Right cardiac atrium (tissue), 5 donors: ENCODE measurements at regions not wholly inside any gene's neighbourhood (a gene's known extent, or its start where the extent isn't known, plus 50 kb on each side); places are given as distances from the start of the nearest gene placed in this dataset.
"Not testable (repeated sequence)": the region's sequence is repeated elsewhere in the genome, so short reads cannot be mapped to it uniquely, and the experiment has no call there.

Source experiments
- ATAC-seq, 2 donors: fragments of 200-7000 bp; cut with Tn5 transposase; one replicate each; pipeline versions ENCODE4 v1.8.0 to v1.9.1; 2020; ENCODE audit warnings: moderate library complexity in 2 of 2, mild to moderate bottlenecking in 1 of 2
- DNase-seq, 3 donors: peaks; one replicate each; pipeline ENCODE4 v3.0.0-alpha.2; 2020
- H3K27ac ChIP-seq: one replicate; pipeline ENCODE4 v1.5.1; 2013; ENCODE audit warnings: mild to moderate bottlenecking, low read length, control low read depth, moderate library complexity
- H3K27me3 ChIP-seq: one replicate; pipeline ENCODE4 v1.6.1; 2013; ENCODE audit not compliant: control insufficient read depth, insufficient read depth
- H3K4me1 ChIP-seq: one replicate; pipeline ENCODE4 v1.6.1; 2013; ENCODE audit warnings: low read length; ENCODE audit not compliant: control insufficient read depth, insufficient read depth
- H3K4me3 ChIP-seq: one replicate; pipeline ENCODE4 v1.5.1; 2013; ENCODE audit warnings: low read length, control low read depth
- H3K9me3 ChIP-seq: one replicate; pipeline ENCODE4 v1.6.1; 2013; ENCODE audit warnings: low read length; ENCODE audit not compliant: control insufficient read depth
- WGBS: extraction: QIAGEN DNeasy Blood & Tissue Kit; methylation state at CpG from one replicate; pipeline ENCODE4 v1.1.7; 2013; 5-methylcytosine and 5-hydroxymethylcytosine counted together
- intact Hi-C, 4 donors: fragments of 100-400 bp; cut with DNase I; formaldehyde crosslinking; loops; one replicate each; pipeline versions ENCODE4 v1.11.0 to v1.14.0; 2022 to 2023
- donor health status: healthy with polysubstance abuse.
- donor health status: DM: no; HTN: yes; CAD: no.
- donor health status: DM: no; HTN: no; CAD: no.
- donor health status: DM: no; HTN: yes; CAD: no; lungs with severe emphysema.
- donor health status: DM: yes; HTN: yes; CAD: no.

- H3K4me1 ChIP-seq, intact Hi-C loops, H3K27ac ChIP-seq, H3K9me3 ChIP-seq, H3K4me3 ChIP-seq, H3K27me3 ChIP-seq, DNase-seq, ATAC-seq: not testable (repeated sequence)
- 75% methylated on average over 3 of the region's 3 CpGs for WGBS
Measured at GRCh38 chr2:89973849-89974248, 1282.4 kb downstream of the RPIA start.

GRCh38 chr2:89979826-89980537 lies 1288.5 kb downstream of the RPIA start:
- DNase-seq, H3K9me3 ChIP-seq, H3K27ac ChIP-seq, H3K4me1 ChIP-seq, H3K4me3 ChIP-seq, H3K27me3 ChIP-seq, ATAC-seq, intact Hi-C loops: not testable (repeated sequence)
- WGBS = 56% methylated on average over 2 of the region's 2 CpGs

GRCh38 chr2:89982246-89982645 lies 1290.8 kb downstream of the RPIA start:
- H3K27me3 ChIP-seq, H3K4me3 ChIP-seq, H3K27ac ChIP-seq, H3K9me3 ChIP-seq, ATAC-seq, intact Hi-C loops, DNase-seq, H3K4me1 ChIP-seq: not testable (repeated sequence)
- WGBS = 57% methylated on average over 4 of the region's 4 CpGs

GRCh38 chr2:89985650-89986049 lies 1294.2 kb downstream of the RPIA start:
- ATAC-seq, H3K27ac ChIP-seq, intact Hi-C loops, DNase-seq, H3K9me3 ChIP-seq, H3K4me1 ChIP-seq, H3K4me3 ChIP-seq, H3K27me3 ChIP-seq: not testable (repeated sequence)
- WGBS = no CpG with 5 or more reads among the region's 3 CpGs

- 66% methylated on average over 4 of the region's 4 CpGs for WGBS
- not testable (repeated sequence) for ATAC-seq
Measured at GRCh38 chr2:89986532-89986931, 1295.1 kb downstream of the RPIA start.

GRCh38 chr2:89996779-89997178 lies 1305.3 kb downstream of the RPIA start:
- H3K4me3 ChIP-seq, H3K27me3 ChIP-seq, ATAC-seq, DNase-seq, H3K27ac ChIP-seq, H3K9me3 ChIP-seq, intact Hi-C loops, H3K4me1 ChIP-seq: not testable (repeated sequence)

More at GRCh38 chr2:89986532-89986931, 1295.1 kb downstream of the RPIA start:
- H3K4me3 ChIP-seq, intact Hi-C loops, H3K27me3 ChIP-seq, H3K4me1 ChIP-seq, H3K27ac ChIP-seq, H3K9me3 ChIP-seq, DNase-seq: not testable (repeated sequence)

GRCh38 chr2:90004553-90004952 lies 1313.1 kb downstream of the RPIA start:
- DNase-seq, H3K4me3 ChIP-seq, H3K4me1 ChIP-seq, ATAC-seq, H3K9me3 ChIP-seq, H3K27ac ChIP-seq, H3K27me3 ChIP-seq, intact Hi-C loops: not testable (repeated sequence)

GRCh38 chr2:90010442-90011100 lies 1319.1 kb downstream of the RPIA start:
- H3K27me3 ChIP-seq, H3K9me3 ChIP-seq, H3K4me1 ChIP-seq, H3K4me3 ChIP-seq, DNase-seq, ATAC-seq, intact Hi-C loops, H3K27ac ChIP-seq: not testable (repeated sequence)
- 63% methylated on average over 3 of the region's 4 CpGs for WGBS

- H3K27ac ChIP-seq, ATAC-seq, H3K4me3 ChIP-seq, intact Hi-C loops, H3K27me3 ChIP-seq, DNase-seq, H3K9me3 ChIP-seq, H3K4me1 ChIP-seq: not testable (repeated sequence)
Measured at GRCh38 chr2:90011101-90011443, 1319.6 kb downstream of the RPIA start.

GRCh38 chr2:90019908-90020307 lies 1328.4 kb downstream of the RPIA start:
- intact Hi-C loops = not testable (repeated sequence)

GRCh38 chr2:90021234-90021633 lies 1329.8 kb downstream of the RPIA start:
- DNase-seq, ATAC-seq, H3K9me3 ChIP-seq, H3K27me3 ChIP-seq, intact Hi-C loops, H3K4me3 ChIP-seq, H3K4me1 ChIP-seq, H3K27ac ChIP-seq: not testable (repeated sequence)
- WGBS = 6% methylated on average over 6 of the region's 9 CpGs

More at GRCh38 chr2:90019908-90020307, 1328.4 kb downstream of the RPIA start:
- H3K27ac ChIP-seq, H3K9me3 ChIP-seq, H3K4me3 ChIP-seq, ATAC-seq, H3K4me1 ChIP-seq, DNase-seq, H3K27me3 ChIP-seq: not testable (repeated sequence)
- WGBS = 57% methylated on average over 1 of the region's 1 CpG
